Kidney (tissue), 13 donors: ENCODE measurements at regions not wholly inside any gene's neighbourhood (a gene's known extent, or its start where the extent isn't known, plus 50 kb on each side); places are given as distances from the start of the nearest gene placed in this dataset.

Source experiments
- DNase-seq, 5 donors: peaks; one replicate each; pipeline ENCODE4 v3.0.0-alpha.2; 2013 to 2020
- FAIRE-seq: peaks from 2 replicates; lab custom pipeline; 2012; peaks lifted over from hg19 to GRCh38; lab: Jason Lieb, UNC
- H3K27ac ChIP-seq, 2 donors: one replicate each; pipeline ENCODE4 v1.7.0; 2013; ENCODE audit warnings: low read depth in 2 of 2, low read length in 2 of 2, inconsistent platforms in 1 of 2
- H3K27me3 ChIP-seq: one replicate; pipeline ENCODE4 v1.7.1; 2013; ENCODE audit warnings: low read length, inconsistent platforms; ENCODE audit not compliant: control insufficient read depth, insufficient read depth
- H3K36me3 ChIP-seq, 3 donors: one replicate each; pipeline versions ENCODE4 v1.7.0 to v1.7.1; 2013; ENCODE audit warnings: low read length in 3 of 3, control low read depth in 1 of 3, inconsistent platforms in 1 of 3; ENCODE audit not compliant: insufficient read depth in 3 of 3, control insufficient read depth in 2 of 3
- H3K4me1 ChIP-seq, 3 donors: one replicate each; pipeline versions ENCODE4 v1.7.0 to v1.7.1; 2013; ENCODE audit warnings: low read length in 3 of 3, inconsistent platforms in 1 of 3, low read depth in 1 of 3; ENCODE audit not compliant: control insufficient read depth in 2 of 3, insufficient read depth in 2 of 3
- H3K4me3 ChIP-seq, 3 donors: one replicate each; pipeline versions ENCODE4 v1.7.0 to v1.8.1; 2013; ENCODE audit warnings: low read length in 3 of 3, control low read depth in 1 of 3, inconsistent platforms in 1 of 3
- H3K9ac ChIP-seq, 3 donors: one replicate each; pipeline versions ENCODE4 v1.7.0 to v1.7.1; 2013; ENCODE audit warnings: low read length in 3 of 3, control low read depth in 1 of 3, inconsistent platforms in 1 of 3
- H3K9me3 ChIP-seq, 3 donors: one replicate each; pipeline versions ENCODE4 v1.7.0 to v1.7.1; 2013; ENCODE audit warnings: low read length in 3 of 3, control low read depth in 1 of 3, inconsistent platforms in 1 of 3; ENCODE audit not compliant: control insufficient read depth in 2 of 3, insufficient read depth in 1 of 3
- CTCF ChIP-seq: IDR thresholded peaks from 3 replicates; pipeline ENCODE4 v1.5.1; 2012; ENCODE audit warnings: mild to moderate bottlenecking, moderate library complexity, borderline replicate concordance; ENCODE audit not compliant: insufficient read depth; ENCODE audit errors: extremely low read depth
- intact Hi-C: fragments of 100-400 bp; cut with DNase I; formaldehyde crosslinking; loops from one replicate; pipeline ENCODE4 v1.11.1; 2022
- donor health status: control.
- donor health status: control.
- donor health status: control.
- donor health status: control.
- donor health status: control.
- donor health status: DM: yes; HTN: yes; CAD: no.
- donor health status: Normal renal cell carcinoma (clear cell type).

GRCh38 chr4:174107746-174108354 lies 175.6 kb downstream of the FBXO8 start:
- no peaks in the 10 kb centered on the region for H3K27me3 ChIP-seq
- FAIRE-seq: no peak
- TF ChIP-seq CTCF: no peak

DNA sequence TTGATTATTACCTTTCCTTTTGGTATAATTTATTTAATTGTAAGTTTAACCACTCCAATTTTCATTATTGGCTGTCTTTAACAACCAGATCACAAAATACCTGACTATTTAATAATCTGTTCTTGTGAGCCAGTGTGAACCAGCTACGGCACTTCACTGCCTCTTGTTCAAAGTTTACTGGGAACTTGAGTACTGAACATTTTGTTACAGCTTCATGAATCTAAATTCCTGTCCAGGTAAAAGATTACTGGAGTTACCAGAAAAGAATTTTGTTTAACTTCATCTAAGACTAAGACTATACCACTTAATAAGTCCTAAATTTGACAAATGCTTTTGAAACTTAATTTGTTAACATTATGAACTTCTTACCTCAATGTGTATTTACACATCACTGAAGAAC lies 178.3 kb downstream of the FBXO8 start:
- intact Hi-C loops: no loop called here
- no peak for FAIRE-seq
- H3K4me1 ChIP-seq: no peaks in the 10 kb centered on the region

More at GRCh38 chr4:174107746-174108354, 175.6 kb downstream of the FBXO8 start:
- Histone ChIP-seq H3K27ac (no peak overlapping the region), H3K4me1 (no peaks in the 10 kb centered on the region), H3K9me3 (no peaks in the 10 kb centered on the region), H3K36me3 (no peaks in the 10 kb centered on the region), H3K9ac (no peak overlapping the region), H3K4me3 (no peak overlapping the region)
- intact Hi-C loops: no loop called here
- DNase-seq: no peak

GRCh38 chr4:174100910-174101309 lies 182.6 kb downstream of the FBXO8 start:
- Histone ChIP-seq H3K27ac (no peak overlapping the region), H3K36me3 (no peaks in the 10 kb centered on the region), H3K9ac (no peak overlapping the region), H3K9me3 (no peaks in the 10 kb centered on the region), H3K4me1 (no peaks in the 10 kb centered on the region), H3K4me3 (no peak overlapping the region), H3K27me3 (no peaks in the 10 kb centered on the region)
- no peak for TF ChIP-seq CTCF
- FAIRE-seq (no peak), DNase-seq (no peak)
- intact Hi-C loops: no loop called here

More for the DNA sequence above, 178.3 kb downstream of the FBXO8 start:
- Histone ChIP-seq H3K36me3 (no peaks in the 10 kb centered on the region), H3K27me3 (no peaks in the 10 kb centered on the region), H3K27ac (no peak overlapping the region), H3K4me3 (no peak overlapping the region), H3K9ac (no peak overlapping the region), H3K9me3 (no peaks in the 10 kb centered on the region)
- no peak for DNase-seq
- TF ChIP-seq CTCF: no peak

DNA sequence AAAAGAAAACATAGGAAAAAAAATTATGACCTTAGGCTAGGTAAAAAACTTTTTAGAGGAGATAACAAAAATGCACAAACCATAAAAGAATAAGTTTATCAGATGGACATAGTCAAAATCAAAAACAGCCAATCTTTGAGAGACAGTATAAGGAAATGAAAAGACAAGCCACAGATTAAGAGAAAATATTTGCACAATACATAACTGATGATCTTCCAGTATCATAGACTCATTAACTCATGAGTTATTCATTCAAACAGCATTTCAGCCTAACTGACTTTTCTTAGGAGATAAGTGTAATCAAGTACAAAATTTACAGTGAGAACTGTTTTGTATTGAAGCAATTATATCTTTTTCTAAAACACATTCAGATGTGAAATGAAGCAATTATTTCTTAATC lies 183.8 kb downstream of the FBXO8 start:
- Histone ChIP-seq H3K27me3 (no peaks in the 10 kb centered on the region), H3K36me3 (no peaks in the 10 kb centered on the region), H3K9ac (no peak overlapping the region), H3K4me3 (no peak overlapping the region), H3K9me3 (no peaks in the 10 kb centered on the region), H3K4me1 (no peaks in the 10 kb centered on the region), H3K27ac (no peak overlapping the region)
- FAIRE-seq (no peak), DNase-seq (no peak)
- no peak for TF ChIP-seq CTCF
- intact Hi-C loops: no loop called here
